HEK293 (cell line): ENCODE measurements at regions not wholly inside any gene's neighbourhood (a gene's known extent, or its start where the extent isn't known, plus 50 kb on each side); places are given as distances from the start of the nearest gene placed in this dataset.

Source experiments
- CTCF ChIP-seq: fragments of 450-650 bp; formaldehyde crosslinking; IDR thresholded peaks from 2 replicates; pipeline ENCODE4 v1.5.1; 2016; ENCODE audit warnings: missing biosample characterization, missing genetic modification characterization
- ZNF184 ChIP-seq: fragments of 450-650 bp; IDR thresholded peaks from 2 replicates; pipeline ENCODE4 v1.5.1; 2018; ENCODE audit warnings: missing biosample characterization, mild to moderate bottlenecking, missing genetic modification characterization

DNA sequence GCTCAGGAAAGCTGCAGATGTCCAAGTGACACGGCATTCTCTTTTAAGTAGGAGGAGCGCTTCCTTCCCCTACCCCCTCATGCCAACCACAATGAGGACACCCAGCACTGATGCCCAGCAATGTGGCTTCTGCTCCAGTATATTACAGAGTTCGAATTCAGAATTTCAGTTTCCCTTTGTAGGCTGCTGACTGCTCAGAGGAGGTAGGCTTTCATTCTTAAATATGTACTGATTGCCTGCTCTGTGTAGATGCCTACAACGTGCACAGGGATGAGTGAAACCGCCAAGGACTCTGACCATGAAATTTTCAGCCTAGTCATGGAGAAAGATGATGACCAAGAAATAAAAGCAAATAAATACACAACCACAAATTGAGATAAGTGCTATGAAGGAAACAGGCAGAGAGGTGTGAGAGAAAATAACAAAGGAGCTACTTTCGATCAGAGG, 50.9 kb upstream of the TNFAIP3 start:
- TF ChIP-seq CTCF (tag by site-specific recombination) (no peak), ZNF184 (tag by site-specific recombination) (no peak)
